Tibial nerve (tissue), 4 donors: ENCODE measurements at regions not wholly inside any gene's neighbourhood (a gene's known extent, or its start where the extent isn't known, plus 50 kb on each side); places are given as distances from the start of the nearest gene placed in this dataset.

Source experiments
- DNase-seq, 2 donors: peaks; one replicate each; pipeline ENCODE4 v3.0.0-alpha.2; 2019; ENCODE audit warnings: low spot score in 2 of 2
- H3K27ac ChIP-seq, 4 donors: fragments of 200-600 bp; sonication (generic) in 3 of 4; one replicate each; pipeline ENCODE4 v1.5.1; 2017 to 2019; ENCODE audit warnings: mild to moderate bottlenecking in 1 of 4
- H3K27me3 ChIP-seq, 2 donors: fragments of 200-600 bp; sonication (generic) in 1 of 2; one replicate each; pipeline versions ENCODE4 v1.5.1 to v1.6.0; 2017 to 2019
- H3K36me3 ChIP-seq, 3 donors: fragments of 200-600 bp; sonication (generic); one replicate each; pipeline ENCODE4 v1.5.1; 2018 to 2019
- H3K4me1 ChIP-seq, 4 donors: fragments of 200-600 bp; sonication (generic) in 3 of 4; one replicate each; pipeline ENCODE4 v1.5.1; 2017 to 2019
- H3K4me3 ChIP-seq, 4 donors: fragments of 200-600 bp; sonication (generic) in 3 of 4; one replicate each; pipeline ENCODE4 v1.5.1; 2017 to 2019; ENCODE audit warnings: mild to moderate bottlenecking in 1 of 4, moderate library complexity in 1 of 4
- H3K9me3 ChIP-seq, 4 donors: fragments of 200-600 bp; sonication (generic) in 3 of 4; one replicate each; pipeline ENCODE4 v1.5.1; 2017 to 2019
- EP300 ChIP-seq, 2 donors: sonication (generic); formaldehyde crosslinking; IDR thresholded peaks; one replicate each; pipeline ENCODE4 v1.6.1; 2017; ENCODE audit warnings: antibody characterized with exemption in 2 of 2, mild to moderate bottlenecking in 1 of 2
- POLR2A ChIP-seq, 2 donors: fragments of 450-650 bp; IDR thresholded peaks; one replicate each; pipeline ENCODE4 v1.6.1; 2017; ENCODE audit warnings: antibody characterized with exemption in 2 of 2, mild to moderate bottlenecking in 2 of 2, moderate library complexity in 2 of 2
- WGBS, 2 donors: methylation state at CpG; one replicate each; pipeline ENCODE4 v1.1.5; 2018; 5-methylcytosine and 5-hydroxymethylcytosine counted together
- TF ChIP-seq, protein P1 (sequence below), 5 experiments: fragments of 200-600 bp in 3 of 5; fragments of 450-650 bp in 2 of 5; sonication (generic) in 3 of 5; IDR thresholded peaks; one replicate each; pipeline ENCODE4 v1.5.1; 2016 to 2019; ENCODE audit warnings: antibody characterized with exemption in 5 of 5, mild to moderate bottlenecking in 3 of 5, moderate library complexity in 2 of 5

DNA sequence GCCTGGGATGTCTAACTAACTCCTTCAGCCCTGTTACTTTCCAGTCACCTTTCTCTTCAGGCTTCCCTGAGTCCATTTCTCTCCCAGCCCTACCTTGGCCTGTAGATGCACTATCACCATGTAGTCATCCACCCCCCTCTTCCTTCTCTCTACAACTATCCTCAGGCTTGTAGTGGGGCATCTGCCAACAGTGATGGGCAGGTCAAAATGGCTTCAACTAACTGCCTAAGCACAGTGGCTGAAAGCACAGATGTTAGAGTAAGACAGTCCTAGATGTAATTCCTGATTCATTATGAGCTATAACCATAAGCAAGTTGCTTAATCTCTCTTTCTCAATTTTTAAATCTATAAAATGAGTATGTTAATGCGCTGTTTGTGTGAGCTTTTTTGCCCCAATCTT is 133.6 kb upstream of the NAV3 start:
- no peak for TF ChIP-seq POLR2A (IDR thresholded peaks at IDR 0.05)
- no peak for TF ChIP-seq EP300 (IDR thresholded peaks at IDR 0.05)
- TF ChIP-seq, protein P1, sequence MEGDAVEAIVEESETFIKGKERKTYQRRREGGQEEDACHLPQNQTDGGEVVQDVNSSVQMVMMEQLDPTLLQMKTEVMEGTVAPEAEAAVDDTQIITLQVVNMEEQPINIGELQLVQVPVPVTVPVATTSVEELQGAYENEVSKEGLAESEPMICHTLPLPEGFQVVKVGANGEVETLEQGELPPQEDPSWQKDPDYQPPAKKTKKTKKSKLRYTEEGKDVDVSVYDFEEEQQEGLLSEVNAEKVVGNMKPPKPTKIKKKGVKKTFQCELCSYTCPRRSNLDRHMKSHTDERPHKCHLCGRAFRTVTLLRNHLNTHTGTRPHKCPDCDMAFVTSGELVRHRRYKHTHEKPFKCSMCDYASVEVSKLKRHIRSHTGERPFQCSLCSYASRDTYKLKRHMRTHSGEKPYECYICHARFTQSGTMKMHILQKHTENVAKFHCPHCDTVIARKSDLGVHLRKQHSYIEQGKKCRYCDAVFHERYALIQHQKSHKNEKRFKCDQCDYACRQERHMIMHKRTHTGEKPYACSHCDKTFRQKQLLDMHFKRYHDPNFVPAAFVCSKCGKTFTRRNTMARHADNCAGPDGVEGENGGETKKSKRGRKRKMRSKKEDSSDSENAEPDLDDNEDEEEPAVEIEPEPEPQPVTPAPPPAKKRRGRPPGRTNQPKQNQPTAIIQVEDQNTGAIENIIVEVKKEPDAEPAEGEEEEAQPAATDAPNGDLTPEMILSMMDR (IDR thresholded peaks at IDR 0.05) = no peak
- H3K27ac ChIP-seq = no peak overlapping the region
- 92 to 100% methylated on average over 1 of the region's 1 CpG for WGBS, 2 donors
- H3K36me3 ChIP-seq = no peaks in the 10 kb centered on the region
- no peaks in the 10 kb centered on the region for H3K9me3 ChIP-seq
- H3K4me1 ChIP-seq = no peaks in the 10 kb centered on the region
- DNase-seq = no peak
- H3K4me3 ChIP-seq = no peak overlapping the region
- H3K27me3 ChIP-seq = no peaks in the 10 kb centered on the region

DNA sequence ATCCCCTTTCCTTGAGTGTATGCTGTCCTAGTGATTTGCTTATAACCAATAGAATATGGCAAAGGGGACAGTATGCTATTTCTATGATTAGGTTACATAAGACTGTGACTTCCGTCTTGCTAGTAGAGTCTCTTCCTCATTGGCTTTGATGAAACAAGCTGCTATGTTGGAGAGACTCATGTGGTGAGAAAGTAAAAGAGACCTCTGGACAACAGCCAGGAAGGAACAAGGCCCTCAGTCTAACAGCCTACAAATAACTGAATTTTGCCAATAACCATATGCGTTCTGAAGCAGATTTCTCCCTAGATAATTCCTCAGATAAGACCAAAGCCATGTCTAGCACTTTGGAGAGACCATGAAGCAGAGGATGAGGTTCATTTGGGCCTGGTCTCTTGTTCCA is 134.5 kb upstream of the NAV3 start:
- Histone ChIP-seq H3K36me3 (no peaks in the 10 kb centered on the region), H3K9me3 (no peaks in the 10 kb centered on the region), H3K4me3 (no peak overlapping the region), H3K27me3 (no peaks in the 10 kb centered on the region), H3K27ac (no peak overlapping the region), H3K4me1 (no peaks in the 10 kb centered on the region)
- 40 to 45% methylated on average over 2 of the region's 2 CpGs for WGBS, 2 donors
- DNase-seq = no peak
- TF ChIP-seq, protein P1 (IDR thresholded peaks at IDR 0.05) = no peak
- TF ChIP-seq POLR2A (IDR thresholded peaks at IDR 0.05) (no peak), EP300 (IDR thresholded peaks at IDR 0.05) (no peak)

DNA sequence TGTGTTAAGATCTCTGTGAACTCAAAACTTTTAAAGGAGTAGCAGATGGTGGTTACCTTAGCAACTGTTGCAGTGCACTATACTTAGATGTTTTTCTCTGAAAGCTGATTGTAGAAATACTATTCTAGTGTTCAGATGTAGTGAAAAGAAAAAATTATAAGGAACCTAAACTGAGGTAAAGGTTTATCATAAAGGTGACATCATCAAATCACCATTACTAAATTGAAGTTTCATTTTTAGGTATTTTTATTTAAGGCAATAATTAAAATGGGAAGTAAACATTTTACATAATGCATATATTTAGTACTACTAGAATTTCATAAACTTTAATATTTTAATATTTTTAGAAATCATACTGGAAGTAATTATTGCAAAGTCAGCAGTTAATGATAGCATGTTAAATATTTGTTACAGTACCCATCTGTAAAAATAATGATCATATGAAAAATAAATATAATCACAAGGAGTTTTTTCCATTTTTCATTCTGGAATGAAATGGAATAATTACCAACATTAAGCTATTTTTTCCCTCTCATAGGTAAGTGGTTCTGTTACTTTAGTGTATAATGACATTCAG is 141.1 kb upstream of the NAV3 start:
- TF ChIP-seq EP300 (IDR thresholded peaks at IDR 0.05) = no peak
- Histone ChIP-seq H3K4me3 (no peak overlapping the region), H3K4me1 (peaks cover 0 to 6% (median 0%) of the 10 kb centered on the region in 4 donors), H3K27me3 (no peaks in the 10 kb centered on the region), H3K9me3 (no peaks in the 10 kb centered on the region), H3K27ac (no peak overlapping the region), H3K36me3 (no peaks in the 10 kb centered on the region)
- DNase-seq = no peak

DNA sequence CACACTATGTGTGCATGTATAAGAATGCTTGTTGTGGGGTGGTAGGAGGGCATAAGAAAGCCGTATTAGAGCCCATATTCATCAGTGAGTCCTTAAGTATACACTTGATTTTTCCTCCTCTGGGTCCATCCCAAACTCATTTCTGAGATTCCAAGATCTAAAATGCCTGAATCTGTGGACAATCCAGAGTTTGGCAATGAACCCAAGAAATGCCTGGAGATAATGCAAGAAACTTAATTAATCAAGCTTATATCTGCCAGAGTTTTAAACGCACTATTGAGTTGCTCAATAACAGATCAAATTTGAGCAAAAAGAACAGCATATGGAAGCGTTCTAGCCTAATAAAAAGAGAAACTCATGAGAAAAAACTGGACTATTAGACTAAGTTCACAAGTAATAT is 143.4 kb upstream of the NAV3 start:
- 69 to 70% methylated on average over 3 of the region's 3 CpGs for WGBS, 2 donors
- no peak for TF ChIP-seq EP300 (IDR thresholded peaks at IDR 0.05)
- TF ChIP-seq, protein P1 (IDR thresholded peaks at IDR 0.05) = no peak
- no peak for TF ChIP-seq POLR2A (IDR thresholded peaks at IDR 0.05)
- no peak overlapping the region for H3K4me3 ChIP-seq
- no peaks in the 10 kb centered on the region for H3K36me3 ChIP-seq
- no peak for DNase-seq
- no peaks in the 10 kb centered on the region for H3K9me3 ChIP-seq
- H3K27ac ChIP-seq = no peak overlapping the region
- H3K27me3 ChIP-seq = no peaks in the 10 kb centered on the region
- H3K4me1 ChIP-seq = peaks cover 0 to 6% (median 0%) of the 10 kb centered on the region in 4 donors

DNA sequence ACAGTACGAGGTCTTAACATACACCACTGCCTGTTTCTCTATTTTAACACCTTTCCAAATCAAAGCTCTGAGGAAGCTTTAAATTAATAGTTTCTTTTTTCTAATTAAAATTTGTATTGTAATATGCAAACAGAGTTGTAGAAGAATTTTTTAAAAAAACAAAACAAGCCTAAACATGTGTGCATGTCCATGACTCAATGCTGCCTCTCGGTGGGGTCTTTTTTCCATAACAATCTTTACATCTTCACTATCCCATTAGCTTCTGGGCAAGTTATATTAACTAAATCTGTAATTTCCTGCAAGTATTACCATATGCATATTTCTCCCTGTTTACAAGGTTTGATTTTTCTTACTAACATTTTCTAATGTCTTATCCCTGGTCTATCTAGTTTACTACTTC is 143.9 kb upstream of the NAV3 start:
- 90 to 91% methylated on average over 2 of the region's 2 CpGs for WGBS, 2 donors
- no peak for DNase-seq

More for the DNA sequence above, 143.9 kb upstream of the NAV3 start:
- Histone ChIP-seq H3K27me3 (no peaks in the 10 kb centered on the region), H3K4me3 (no peak overlapping the region), H3K27ac (no peak overlapping the region), H3K4me1 (peaks cover 0 to 6% (median 0%) of the 10 kb centered on the region in 4 donors), H3K36me3 (no peaks in the 10 kb centered on the region), H3K9me3 (no peaks in the 10 kb centered on the region)
- TF ChIP-seq, protein P1 (IDR thresholded peaks at IDR 0.05) = no peak
